Endothelial cell of umbilical vein (primary cell): ENCODE measurements at regions not wholly inside any gene's neighbourhood (a gene's known extent, or its start where the extent isn't known, plus 50 kb on each side); places are given as distances from the start of the nearest gene placed in this dataset.

Source experiments
- BruUV-seq: library from RNA; stranded (reverse); fragments of 400-500 nt; replicated peaks from 2 replicates; lab custom pipeline; 2021; lab: Mats Ljungman, UMichigan
- CTCF ChIA-PET: fragments of 300-600, 350-600 bp; sonication (Branson Sonifier 250); formaldehyde crosslinking; loops from one replicate; lab custom pipeline; 2021; ENCODE audit warnings: antibody characterized with exemption, inconsistent platforms; lab: Charles Lee
- POLR2A ChIA-PET: fragments of 300-600, 350-600 bp; sonication (Branson Sonifier 250); formaldehyde crosslinking; loops from one replicate; lab custom pipeline; 2021; ENCODE audit warnings: antibody characterized with exemption, inconsistent platforms; lab: Charles Lee
- DNase-seq: peaks from one replicate; pipeline ENCODE4 v3.0.0-alpha.2; 2011; ENCODE audit warnings: low read depth, low spot score
- FAIRE-seq: peaks from 2 replicates; lab custom pipeline; 2011; peaks lifted over from hg19 to GRCh38; lab: Jason Lieb, UNC
- H2AFZ ChIP-seq: 2 replicates; pipeline ENCODE4 v1.6.0; 2012; ENCODE audit warnings: low read depth, low read length, control low read depth, inconsistent platforms
- H3K27ac ChIP-seq: 2 replicates; pipeline ENCODE4 v1.5.1; 2011; ENCODE audit warnings: low read depth, mild to moderate bottlenecking, control low read depth, low read length, moderate library complexity; ENCODE audit not compliant: insufficient read depth
- H3K27me3 ChIP-seq, 2 experiments: 2 replicates each; pipeline versions ENCODE4 v1.6.0 to v1.6.1; 2011; ENCODE audit warnings: low read length in 2 of 2, mixed read lengths in 1 of 2; ENCODE audit not compliant: control insufficient read depth in 2 of 2, insufficient read depth in 2 of 2
- H3K36me3 ChIP-seq, 2 experiments: 2 replicates in 1 of 2; 3 replicates in 1 of 2; pipeline ENCODE4 v1.5.1; 2011; ENCODE audit warnings: low read length in 2 of 2, mild to moderate bottlenecking in 1 of 2, moderate library complexity in 1 of 2; ENCODE audit not compliant: control insufficient read depth in 2 of 2, insufficient read depth in 2 of 2; ENCODE audit errors: extremely low read depth in 1 of 2
- H3K4me1 ChIP-seq: 3 replicates; pipeline ENCODE4 v1.5.1; 2011; ENCODE audit warnings: mild to moderate bottlenecking, low read length; ENCODE audit not compliant: control insufficient read depth, insufficient read depth; ENCODE audit errors: extremely low read depth
- H3K4me2 ChIP-seq: 2 replicates; pipeline ENCODE4 v1.6.1; 2011; ENCODE audit warnings: low read length, control low read depth, mixed read lengths; ENCODE audit not compliant: insufficient read depth
- H3K4me3 ChIP-seq, 3 experiments: fragments of 200-600 bp in 1 of 3; sonication (generic), shearing (Covaris generic) in 1 of 3; replicated peaks in 1 of 3; 2 replicates each; pipeline ENCODE4 v1.5.1; 2011 to 2016; ENCODE audit warnings: control low read depth in 3 of 3, low read length in 3 of 3, mild to moderate bottlenecking in 2 of 3, inconsistent platforms in 1 of 3, low read depth in 1 of 3, moderate library complexity in 1 of 3; ENCODE audit not compliant: insufficient read depth in 1 of 3
- H3K79me2 ChIP-seq: 2 replicates; pipeline ENCODE4 v1.6.0; 2012; ENCODE audit warnings: low read length, inconsistent platforms; ENCODE audit not compliant: control insufficient read depth, insufficient read depth
- H3K9ac ChIP-seq: replicated peaks from 2 replicates; pipeline ENCODE3; 2011; ENCODE audit warnings: low read length, control low read depth; ENCODE audit not compliant: insufficient read depth; ENCODE audit errors: extremely low read depth
- H3K9me1 ChIP-seq: replicated peaks from 3 replicates; pipeline ENCODE4 v1.6.0; 2011; ENCODE audit warnings: mild to moderate bottlenecking, low read length; ENCODE audit not compliant: control insufficient read depth, insufficient read depth; ENCODE audit errors: extremely low read depth
- H3K9me3 ChIP-seq: replicated peaks from 2 replicates; pipeline ENCODE4 v1.5.1; 2012; ENCODE audit warnings: low read length, inconsistent platforms; ENCODE audit not compliant: control insufficient read depth, insufficient read depth
- H4K20me1 ChIP-seq: replicated peaks from 2 replicates; pipeline ENCODE3; 2011; ENCODE audit warnings: mild to moderate bottlenecking, low read length; ENCODE audit not compliant: control insufficient read depth, insufficient read depth; ENCODE audit errors: extremely low read depth
- EZH2 ChIP-seq: IDR thresholded peaks from 2 replicates; pipeline ENCODE4 v1.6.1; 2012; ENCODE audit warnings: borderline replicate concordance, low read depth, mild to moderate bottlenecking, moderate library complexity, low read length, inconsistent platforms; ENCODE audit not compliant: severe bottlenecking
- FOS ChIP-seq: IDR thresholded peaks from 2 replicates; pipeline ENCODE4 v1.6.1; 2011; ENCODE audit warnings: mild to moderate bottlenecking, low read length, moderate library complexity, borderline replicate concordance; ENCODE audit not compliant: insufficient read depth
- GATA2 ChIP-seq: IDR thresholded peaks from 2 replicates; pipeline ENCODE4 v1.7.0; 2011; ENCODE audit warnings: low read depth, mild to moderate bottlenecking, moderate library complexity, mixed read lengths, low read length; ENCODE audit not compliant: insufficient read length, insufficient read depth
- JUN ChIP-seq: IDR thresholded peaks from 2 replicates; pipeline ENCODE4 v1.6.1; 2011; ENCODE audit warnings: borderline replicate concordance, low read depth; ENCODE audit not compliant: insufficient read length, insufficient read depth
- MYC ChIP-seq: IDR thresholded peaks from one replicate; pipeline ENCODE4 v1.6.1; 2011; ENCODE audit warnings: mild to moderate bottlenecking, low read depth, low read length
- POLR2A ChIP-seq: IDR thresholded peaks from 2 replicates; pipeline ENCODE4 v1.6.1; 2012; ENCODE audit warnings: low read depth, mild to moderate bottlenecking, control low read depth, low read length
- POLR2AphosphoS5 ChIP-seq: IDR thresholded peaks from 2 replicates; pipeline ENCODE4 v1.6.1; 2012; ENCODE audit warnings: low read depth, mild to moderate bottlenecking, control low read depth, low read length, moderate library complexity; ENCODE audit not compliant: insufficient read depth
- dilution Hi-C: fragments of 300-500 bp; cut with MboI; formaldehyde crosslinking; loops from one replicate; pipeline ENCODE4 v1.15.0; 2019; ENCODE audit warnings: low sequenced_read_pairs; ENCODE audit not compliant: extremely low pct_ligation_motif_present
- intact Hi-C: fragments of 100-400 bp; cut with micrococcal nuclease; formaldehyde crosslinking; loops from one replicate; pipeline ENCODE4 v1.10.0; 2022
- TF ChIP-seq, protein P1 (sequence below), 2 donors: IDR thresholded peaks; 1 replicate in 1 of 2; 2 replicates in 1 of 2; pipeline ENCODE4 v1.5.1; 2011; ENCODE audit warnings: low read length in 2 of 2, mild to moderate bottlenecking in 2 of 2, moderate library complexity in 2 of 2, control low read depth in 1 of 2, inconsistent platforms in 1 of 2, low read depth in 1 of 2; ENCODE audit not compliant: insufficient read depth in 1 of 2; ENCODE audit errors: extremely low read depth in 1 of 2
- TF ChIP-seq, protein P2 (sequence below): IDR thresholded peaks from 2 replicates; pipeline ENCODE4 v1.6.1; 2011; ENCODE audit not compliant: insufficient read depth, insufficient read length

DNA sequence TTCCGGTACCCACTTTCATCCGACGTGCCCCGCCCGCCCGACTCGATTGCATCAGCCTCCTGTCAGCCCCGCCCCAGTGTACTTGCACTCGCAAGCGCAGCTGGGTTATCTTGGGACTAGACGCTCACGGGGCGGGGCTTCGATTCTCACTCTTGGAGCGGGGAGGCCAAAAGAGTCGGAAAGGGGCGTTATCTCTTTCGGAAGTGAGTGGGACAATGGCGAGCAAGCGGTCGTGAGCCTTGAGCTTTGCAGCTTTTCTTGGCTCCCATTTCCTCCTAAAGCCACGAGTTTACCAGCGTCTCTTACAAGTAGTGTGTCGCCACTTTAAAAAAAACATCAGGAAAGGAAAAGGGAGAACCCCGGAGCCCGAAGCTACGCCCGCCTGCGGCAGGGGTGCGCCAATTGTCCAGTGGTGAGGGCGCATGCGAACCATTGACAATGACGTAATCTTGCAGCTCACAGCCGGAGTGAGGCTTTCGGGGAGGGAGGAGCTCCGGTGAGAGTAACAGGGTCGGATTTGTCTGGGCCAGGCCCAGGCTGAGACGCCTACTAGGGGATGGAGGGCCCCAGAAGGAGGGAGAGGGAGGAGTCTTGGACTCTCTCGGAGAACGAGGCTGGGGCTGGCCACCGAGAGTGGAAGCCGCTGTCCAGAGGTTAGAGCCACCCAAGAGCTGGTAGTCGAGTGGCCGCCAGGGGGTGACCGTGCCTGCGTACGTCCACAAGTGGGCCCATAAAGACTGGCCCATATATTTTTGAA, 109.5 kb downstream of the GNL3L start:
- H3K4me2 ChIP-seq: peak overlapping the region; percentile 69
- intact Hi-C loops (loop anchor here (1.0 to 10.0 kb wide), 8 partner anchors 145 to 685 kb away; partner anchors contain the start of genes APEX2, PHF8 and WNK3), dilution Hi-C loops (no loop called here)
- H2AFZ ChIP-seq: peak overlapping the region; percentile 44
- H3K36me3 ChIP-seq: no peaks in the 10 kb centered on the region
- H3K9ac ChIP-seq: peak overlapping the region; percentile 98
- no peaks in the 10 kb centered on the region for H3K9me3 ChIP-seq
- H4K20me1 ChIP-seq: no peaks in the 10 kb centered on the region
- peak overlapping the region; percentile 98 for H3K27ac ChIP-seq
- H3K4me1 ChIP-seq: peaks cover 6% of the 10 kb centered on the region
- DNase-seq (peak; percentile 97), FAIRE-seq (peak; percentile 91)
- CTCF ChIA-PET: interaction anchor here (0.6 to 2.1 kb wide), 16 partner anchors 9 to 1609 kb away, joined by 3 to 11 read pairs (median 3); partner anchors contain the start of genes APEX2 and MAGED2
- POLR2A ChIA-PET: interaction anchor here (0.6 to 1.6 kb wide), 3 partner anchors 169 to 368 kb away, joined by 3 to 15 read pairs (median 3); partner anchors contain the start of gene APEX2
- TF ChIP-seq JUN (peak; percentile 62), EZH2 (no peak), POLR2A (peak; percentile 46), POLR2AphosphoS5 (peak; percentile 29), FOS (no peak), MYC (no peak), GATA2 (peak; percentile 9)
- TF ChIP-seq, protein P1, sequence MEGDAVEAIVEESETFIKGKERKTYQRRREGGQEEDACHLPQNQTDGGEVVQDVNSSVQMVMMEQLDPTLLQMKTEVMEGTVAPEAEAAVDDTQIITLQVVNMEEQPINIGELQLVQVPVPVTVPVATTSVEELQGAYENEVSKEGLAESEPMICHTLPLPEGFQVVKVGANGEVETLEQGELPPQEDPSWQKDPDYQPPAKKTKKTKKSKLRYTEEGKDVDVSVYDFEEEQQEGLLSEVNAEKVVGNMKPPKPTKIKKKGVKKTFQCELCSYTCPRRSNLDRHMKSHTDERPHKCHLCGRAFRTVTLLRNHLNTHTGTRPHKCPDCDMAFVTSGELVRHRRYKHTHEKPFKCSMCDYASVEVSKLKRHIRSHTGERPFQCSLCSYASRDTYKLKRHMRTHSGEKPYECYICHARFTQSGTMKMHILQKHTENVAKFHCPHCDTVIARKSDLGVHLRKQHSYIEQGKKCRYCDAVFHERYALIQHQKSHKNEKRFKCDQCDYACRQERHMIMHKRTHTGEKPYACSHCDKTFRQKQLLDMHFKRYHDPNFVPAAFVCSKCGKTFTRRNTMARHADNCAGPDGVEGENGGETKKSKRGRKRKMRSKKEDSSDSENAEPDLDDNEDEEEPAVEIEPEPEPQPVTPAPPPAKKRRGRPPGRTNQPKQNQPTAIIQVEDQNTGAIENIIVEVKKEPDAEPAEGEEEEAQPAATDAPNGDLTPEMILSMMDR (IDR thresholded peaks at IDR 0.05; ENCODE audit: extremely low read depth in 1 of 2, insufficient read depth in 1 of 2, low read depth in 1 of 2, low read length in 2 of 2): peak; percentile 61 to 79
- TF ChIP-seq, protein P2, sequence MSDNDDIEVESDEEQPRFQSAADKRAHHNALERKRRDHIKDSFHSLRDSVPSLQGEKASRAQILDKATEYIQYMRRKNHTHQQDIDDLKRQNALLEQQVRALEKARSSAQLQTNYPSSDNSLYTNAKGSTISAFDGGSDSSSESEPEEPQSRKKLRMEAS: no peak
- no peaks in the 10 kb centered on the region for H3K27me3 ChIP-seq
- no peaks in the 10 kb centered on the region for H3K79me2 ChIP-seq
- H3K4me3 ChIP-seq: peak overlapping the region; percentile 35 to 73 (median 40)
- TSS peak; percentile 57 for BruUV-seq
- no peaks in the 10 kb centered on the region for H3K9me1 ChIP-seq
